GM20000 (cell line): ENCODE measurements at regions not wholly inside any gene's neighbourhood (a gene's known extent, or its start where the extent isn't known, plus 50 kb on each side); places are given as distances from the start of the nearest gene placed in this dataset.

Experiments
- DNase-seq: peaks from one replicate; pipeline ENCODE4 v3.0.0; 2012; ENCODE audit warnings: low spot score
- TF ChIP-seq, protein P1 (sequence below): IDR thresholded peaks from 2 replicates; pipeline ENCODE4 v1.5.1; 2012; ENCODE audit warnings: mild to moderate bottlenecking, control low read depth; ENCODE audit errors: extremely low read depth, missing control alignments

- TF ChIP-seq, protein P1, sequence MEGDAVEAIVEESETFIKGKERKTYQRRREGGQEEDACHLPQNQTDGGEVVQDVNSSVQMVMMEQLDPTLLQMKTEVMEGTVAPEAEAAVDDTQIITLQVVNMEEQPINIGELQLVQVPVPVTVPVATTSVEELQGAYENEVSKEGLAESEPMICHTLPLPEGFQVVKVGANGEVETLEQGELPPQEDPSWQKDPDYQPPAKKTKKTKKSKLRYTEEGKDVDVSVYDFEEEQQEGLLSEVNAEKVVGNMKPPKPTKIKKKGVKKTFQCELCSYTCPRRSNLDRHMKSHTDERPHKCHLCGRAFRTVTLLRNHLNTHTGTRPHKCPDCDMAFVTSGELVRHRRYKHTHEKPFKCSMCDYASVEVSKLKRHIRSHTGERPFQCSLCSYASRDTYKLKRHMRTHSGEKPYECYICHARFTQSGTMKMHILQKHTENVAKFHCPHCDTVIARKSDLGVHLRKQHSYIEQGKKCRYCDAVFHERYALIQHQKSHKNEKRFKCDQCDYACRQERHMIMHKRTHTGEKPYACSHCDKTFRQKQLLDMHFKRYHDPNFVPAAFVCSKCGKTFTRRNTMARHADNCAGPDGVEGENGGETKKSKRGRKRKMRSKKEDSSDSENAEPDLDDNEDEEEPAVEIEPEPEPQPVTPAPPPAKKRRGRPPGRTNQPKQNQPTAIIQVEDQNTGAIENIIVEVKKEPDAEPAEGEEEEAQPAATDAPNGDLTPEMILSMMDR = no peak
- DNase-seq = no peak
These were observed 454.1 kb upstream of the CADM1 start for GRCh38 chr11:115958089-115959000.

DNA sequence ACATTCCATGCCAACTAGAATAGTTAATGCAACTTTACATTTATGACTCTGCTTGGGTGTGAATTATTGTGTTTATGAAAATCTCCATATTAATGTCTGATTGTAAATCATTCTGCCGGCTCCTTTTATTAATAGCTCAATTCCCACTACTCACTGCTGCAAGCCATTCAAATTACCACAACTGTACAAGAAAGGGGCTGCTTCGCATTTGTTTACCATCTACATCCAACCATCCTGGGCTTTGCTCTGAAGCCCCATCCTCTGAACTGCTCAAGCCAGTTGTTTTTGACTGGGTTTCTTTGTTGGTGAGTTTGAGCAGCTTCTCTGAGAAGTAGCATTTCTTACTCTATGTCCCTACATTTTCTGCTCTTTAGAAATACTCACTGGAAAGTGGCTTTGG is 451.6 kb upstream of the CADM1 start:
- DNase-seq = no peak
- TF ChIP-seq, protein P1 = no peak

DNA sequence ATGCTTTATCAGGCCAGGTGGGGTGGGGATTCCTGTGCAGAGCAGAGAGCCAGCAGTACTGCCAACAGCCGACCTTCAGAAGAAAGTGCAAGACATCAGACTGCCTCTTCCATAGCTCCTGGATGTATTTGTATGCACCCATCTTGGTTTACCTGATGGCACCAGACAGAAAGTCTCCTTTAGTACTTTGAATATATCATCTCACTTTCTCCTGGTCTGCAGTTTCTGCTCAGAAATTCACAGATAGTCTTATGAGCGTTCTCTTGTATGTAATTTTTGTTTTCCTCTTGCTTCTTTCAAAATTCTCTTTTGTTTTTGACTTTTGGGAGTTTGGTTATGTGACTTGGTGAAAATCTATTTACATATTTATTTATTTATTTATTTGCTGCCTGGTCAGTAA is 446.4 kb upstream of the CADM1 start:
- no peak for DNase-seq
- TF ChIP-seq, protein P1 = no peak

- no peak for DNase-seq
- TF ChIP-seq, protein P1 = no peak
These were observed 440.4 kb upstream of the CADM1 start for GRCh38 chr11:115944596-115944995.

GRCh38 chr11:115942011-115942410 is 437.8 kb upstream of the CADM1 start:
- TF ChIP-seq, protein P1 = no peak
- DNase-seq = no peak

DNA sequence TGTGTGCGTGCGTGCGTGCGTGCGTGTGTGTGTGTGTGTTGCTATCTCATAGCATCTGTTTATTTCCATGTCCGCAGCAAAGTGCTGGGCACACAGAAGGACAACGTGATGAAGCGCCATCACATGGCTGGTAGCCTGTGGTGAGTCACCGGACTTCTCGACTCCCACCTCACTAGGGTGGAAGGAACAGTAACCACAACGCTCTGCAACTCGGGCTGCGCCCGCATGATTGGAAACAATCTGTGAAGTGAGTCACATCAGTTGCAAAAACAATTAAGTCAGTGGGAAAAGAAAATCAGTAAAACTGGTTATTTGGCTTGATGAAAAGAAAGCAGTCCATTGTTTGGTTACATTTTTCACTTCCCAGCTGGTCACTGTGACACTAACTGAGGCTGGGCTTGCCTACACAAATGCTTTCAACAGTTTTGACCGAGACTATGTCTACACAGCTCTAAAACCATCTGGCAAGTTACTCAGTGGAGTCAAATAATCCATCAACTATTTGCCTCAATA is 437.3 kb upstream of the CADM1 start:
- DNase-seq = no peak
- TF ChIP-seq, protein P1 = no peak

- DNase-seq = no peak
- TF ChIP-seq, protein P1 = no peak
These were observed 436.8 kb upstream of the CADM1 start for GRCh38 chr11:115941044-115941443.
